ENCODE measurements at regions not wholly inside any gene's neighbourhood (a gene's known extent, or its start where the extent isn't known, plus 50 kb on each side); places are given as distances from the start of the nearest gene placed in this dataset.
"Not testable (repeated sequence)": the region's sequence is repeated elsewhere in the genome, so short reads cannot be mapped to it uniquely, and the experiment has no call there.

DNA sequence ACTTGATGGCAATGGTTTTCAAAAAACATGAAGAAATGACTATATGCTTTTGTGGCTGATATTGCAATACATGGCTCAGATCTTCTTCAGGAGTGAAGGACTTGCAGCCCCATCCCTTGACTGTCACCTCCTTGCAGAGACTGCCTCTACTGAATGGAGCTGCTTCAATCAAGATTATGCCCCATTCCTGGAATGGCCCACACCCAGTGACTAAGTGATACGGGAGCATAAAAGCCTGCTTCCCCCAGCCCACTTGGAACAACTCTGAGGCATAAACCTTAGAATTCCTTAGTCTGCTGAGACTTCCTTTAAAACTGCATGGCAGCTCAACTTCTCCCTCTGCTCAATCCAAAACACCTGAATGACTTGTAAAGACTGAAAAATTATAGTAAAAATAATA, 957.1 kb downstream of the SORCS3 start:
- DNase-seq: no peak

DNA sequence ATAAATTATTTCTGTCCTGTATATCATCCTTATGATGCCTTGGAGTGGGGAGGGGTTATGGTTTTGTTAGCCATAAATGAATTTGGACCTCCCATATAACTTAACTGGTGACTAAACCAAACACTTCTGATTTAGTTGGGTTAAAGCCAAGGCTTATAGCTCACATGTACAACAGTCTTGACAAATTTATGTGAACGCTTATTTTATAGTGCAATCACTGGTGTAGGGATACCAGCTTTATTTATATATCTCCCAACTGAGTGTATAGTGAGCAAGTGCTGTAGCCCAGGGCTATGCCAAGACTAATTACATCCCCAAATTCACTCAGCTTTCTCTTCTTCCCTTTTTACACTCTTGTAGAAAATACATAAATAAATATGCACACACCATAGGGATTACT, 956.2 kb downstream of the SORCS3 start:
- DNase-seq: no peak

DNA sequence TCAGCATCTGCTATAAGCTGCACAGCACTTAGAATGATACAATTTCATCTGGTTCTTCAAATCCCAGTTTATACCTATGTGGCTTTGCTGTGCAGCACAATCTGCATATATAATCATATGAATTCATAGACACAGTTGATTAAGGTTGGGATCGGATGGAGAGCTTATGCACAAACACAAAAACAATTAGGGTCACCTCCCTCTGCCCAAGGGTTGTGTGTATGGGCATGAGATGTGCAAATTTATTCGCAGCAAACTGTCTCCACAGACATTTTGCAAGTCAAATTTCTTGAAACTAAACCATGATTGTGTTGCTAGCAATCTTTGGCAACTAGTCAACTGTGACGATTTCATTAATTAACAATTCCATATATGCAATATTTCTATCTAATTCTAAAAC, 955.7 kb downstream of the SORCS3 start:
- DNase-seq: no peak

DNA sequence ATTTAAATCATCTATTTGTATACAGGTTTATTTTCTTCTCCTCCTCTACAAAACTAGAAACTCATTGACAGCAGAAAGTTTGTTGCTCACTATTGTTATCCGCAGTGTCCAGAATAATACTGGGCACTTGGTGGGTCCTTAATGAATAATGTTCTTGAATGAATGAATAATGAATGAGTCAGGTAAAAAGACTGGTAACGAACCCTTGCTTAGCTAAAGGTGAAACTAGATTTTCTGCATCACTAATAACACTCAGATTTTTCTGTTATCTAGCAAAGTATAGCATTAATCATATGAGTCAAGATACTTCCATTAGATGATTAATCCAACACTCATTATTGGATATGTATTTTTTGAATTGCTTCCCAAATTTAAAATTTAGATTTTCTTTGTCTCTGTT, 953.2 kb downstream of the SORCS3 start:
- DNase-seq: no peak

DNA sequence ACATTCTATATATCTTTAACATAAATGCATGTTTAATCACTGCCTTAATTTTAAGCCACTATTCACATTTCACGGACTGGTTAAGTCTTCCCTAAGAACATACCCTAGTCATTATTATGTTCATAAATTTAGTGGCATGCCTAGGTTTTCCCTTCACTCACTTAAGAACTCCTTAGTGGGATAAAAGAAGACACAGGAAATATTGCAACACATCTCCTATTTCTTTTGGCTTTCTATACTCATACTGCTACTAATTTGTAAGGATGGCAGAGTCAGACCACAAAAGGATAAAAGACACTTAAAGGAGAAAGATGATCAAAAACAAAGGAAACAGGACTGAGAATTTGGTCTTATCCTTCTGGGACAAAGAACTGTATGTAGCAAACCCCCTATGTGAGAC, 951.4 kb downstream of the SORCS3 start:
- DNase-seq: no peak

DNA sequence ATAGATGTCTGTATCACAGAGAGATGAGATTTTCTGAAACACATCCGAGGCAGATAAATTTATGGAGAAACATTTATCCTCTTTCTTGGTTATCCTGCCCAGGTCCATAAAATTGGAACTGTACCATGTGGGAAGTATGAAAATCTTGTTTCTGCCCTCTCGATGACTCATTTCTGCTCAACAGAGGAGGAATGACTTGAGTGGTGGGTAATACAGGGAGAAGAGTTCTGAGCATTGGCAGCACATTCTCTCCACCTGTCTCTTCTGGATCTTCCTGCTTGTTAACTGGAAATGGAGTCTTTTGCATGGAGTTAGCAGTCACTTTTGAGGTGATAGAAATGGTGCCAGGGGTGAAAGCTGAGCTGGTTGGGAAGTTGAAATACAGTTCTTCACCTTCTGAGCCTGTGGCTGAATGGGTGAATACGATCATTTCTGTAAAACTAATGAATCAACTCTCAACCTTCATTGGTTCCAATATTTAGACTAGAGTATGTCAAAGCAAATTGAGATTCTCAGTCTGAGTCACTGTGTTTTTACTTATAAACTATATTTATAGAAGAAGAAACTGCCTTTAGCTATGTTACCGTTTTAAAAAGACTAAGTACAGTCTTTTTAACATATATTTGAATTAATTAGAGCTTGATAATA, 945.5 kb downstream of the SORCS3 start:
- no peak for DNase-seq

DNA sequence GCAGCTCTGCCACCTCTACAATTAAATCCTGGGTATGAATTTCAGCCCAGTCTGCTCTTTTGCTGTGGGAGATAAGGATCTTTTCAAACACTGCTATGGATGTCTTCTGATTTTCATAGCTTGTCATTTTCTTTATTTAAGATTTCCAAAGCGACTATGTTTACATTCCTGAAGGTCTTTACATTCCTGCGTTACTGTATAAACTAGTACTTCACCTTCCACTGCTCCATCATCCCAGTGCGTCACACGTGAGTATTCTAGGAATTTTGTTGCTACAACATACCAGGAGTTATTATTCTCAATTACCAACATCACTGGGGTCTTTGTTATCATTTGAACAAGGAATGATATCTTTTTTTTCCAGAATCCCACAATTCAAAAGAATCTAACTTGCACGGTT, 944.7 kb downstream of the SORCS3 start:
- no peak for DNase-seq

DNA sequence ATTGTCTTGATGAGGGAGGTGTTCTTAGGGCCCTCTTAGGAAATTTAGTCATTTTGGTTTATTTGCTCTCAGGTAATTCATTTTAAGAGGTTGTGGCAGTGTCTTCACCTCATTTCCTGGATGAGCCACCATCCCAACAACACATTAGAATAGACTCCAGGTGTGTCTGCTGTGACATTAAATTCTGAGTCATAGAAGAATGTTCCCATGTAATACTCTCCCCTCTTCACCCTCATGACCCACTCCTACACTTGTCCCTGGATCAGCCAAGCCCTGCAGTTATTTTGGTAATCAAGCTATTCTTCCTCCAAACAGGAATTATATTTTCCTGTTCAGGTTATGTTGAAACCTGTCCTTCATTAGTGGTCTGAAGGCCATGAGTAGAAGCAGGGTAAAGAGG, 944.1 kb downstream of the SORCS3 start:
- DNase-seq: no peak

DNA sequence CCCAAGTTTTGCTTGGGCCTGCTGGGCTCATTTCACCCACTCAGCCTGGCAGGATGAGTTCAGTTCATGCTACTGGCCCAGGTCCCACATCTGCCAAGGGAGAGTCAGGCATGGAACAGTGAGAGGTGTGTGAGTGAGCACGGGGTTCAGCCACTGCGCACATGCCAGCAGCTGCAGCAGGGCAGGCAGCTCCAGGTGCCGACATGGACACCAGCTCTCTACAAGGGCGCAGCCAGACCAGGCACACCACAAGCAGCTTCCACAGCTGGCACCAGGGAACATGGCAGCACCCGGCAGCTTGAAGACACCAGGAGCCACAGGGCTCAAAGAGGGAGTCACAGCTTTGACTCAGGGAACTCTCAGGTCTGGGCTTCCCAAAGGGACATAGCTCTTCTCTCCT, 938.0 kb downstream of the SORCS3 start:
- no peak for DNase-seq

DNA sequence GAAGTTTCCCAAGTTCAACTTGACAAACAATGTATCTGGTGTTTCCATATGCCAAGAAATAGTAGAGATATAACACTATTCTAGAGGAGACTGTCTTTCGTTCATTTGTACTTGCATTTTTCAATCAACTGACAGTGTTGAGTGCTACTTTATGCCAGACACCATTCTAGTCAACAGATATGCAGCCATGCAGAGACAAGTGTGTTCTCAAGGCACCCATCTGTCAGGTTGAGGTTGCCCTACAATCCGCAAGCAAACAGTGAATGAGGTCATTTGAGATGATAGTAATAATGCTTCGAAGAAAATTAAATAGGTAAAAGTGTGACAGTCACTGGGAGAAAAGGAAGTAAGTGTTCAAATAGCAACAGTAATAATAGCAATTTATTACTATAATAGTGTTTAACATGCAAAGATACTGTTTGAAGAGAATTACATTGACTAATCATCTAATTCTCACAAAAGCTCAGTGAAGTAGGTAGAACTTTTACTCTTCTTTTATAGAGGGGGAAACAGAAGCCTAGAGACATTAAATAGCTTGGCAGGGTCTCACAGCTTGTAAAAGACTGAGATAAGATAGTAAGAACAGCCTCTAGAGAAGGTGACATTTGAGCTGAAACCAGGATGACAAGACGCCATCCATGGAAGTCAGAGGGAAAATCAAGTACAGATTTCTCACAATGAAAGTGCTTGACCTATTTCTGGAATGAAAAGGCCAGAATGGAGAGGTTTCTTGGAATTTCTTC, 936.9 kb downstream of the SORCS3 start:
- no peak for DNase-seq

DNA sequence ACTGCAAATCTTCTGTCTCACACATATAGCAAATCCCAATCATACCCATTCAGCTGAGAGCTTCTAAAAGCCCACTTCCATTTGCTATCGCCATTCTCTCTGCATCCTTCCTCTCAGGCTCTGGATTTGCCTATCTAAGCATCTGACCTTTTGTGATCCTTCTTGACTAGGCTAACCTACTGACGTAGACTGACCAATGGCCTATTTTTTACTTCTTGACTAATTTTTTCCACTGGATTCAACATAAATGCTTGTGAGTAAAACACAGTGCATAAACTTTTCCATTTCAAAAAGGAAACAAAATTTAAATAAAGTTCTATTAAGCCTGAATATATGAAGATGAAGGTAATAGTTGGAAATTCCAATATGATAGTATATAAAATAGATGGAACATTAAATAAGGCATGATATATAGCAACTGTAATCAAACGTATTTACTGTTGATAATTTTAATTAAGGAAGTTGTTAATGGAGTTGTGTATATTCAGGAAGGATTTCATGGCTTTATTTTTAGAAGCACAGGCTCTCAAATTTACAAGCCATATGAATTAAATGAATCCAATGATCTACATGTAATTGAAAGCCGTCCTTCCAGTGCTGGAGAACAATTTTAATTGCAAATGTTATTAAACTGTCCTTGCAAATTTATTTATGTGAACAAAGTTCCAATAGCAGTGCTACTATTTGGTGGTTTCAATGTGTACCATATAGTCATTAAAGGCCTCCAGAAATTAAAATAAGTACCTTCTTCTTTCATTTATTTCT, 918.4 kb downstream of the SORCS3 start:
- no peak for DNase-seq

DNA sequence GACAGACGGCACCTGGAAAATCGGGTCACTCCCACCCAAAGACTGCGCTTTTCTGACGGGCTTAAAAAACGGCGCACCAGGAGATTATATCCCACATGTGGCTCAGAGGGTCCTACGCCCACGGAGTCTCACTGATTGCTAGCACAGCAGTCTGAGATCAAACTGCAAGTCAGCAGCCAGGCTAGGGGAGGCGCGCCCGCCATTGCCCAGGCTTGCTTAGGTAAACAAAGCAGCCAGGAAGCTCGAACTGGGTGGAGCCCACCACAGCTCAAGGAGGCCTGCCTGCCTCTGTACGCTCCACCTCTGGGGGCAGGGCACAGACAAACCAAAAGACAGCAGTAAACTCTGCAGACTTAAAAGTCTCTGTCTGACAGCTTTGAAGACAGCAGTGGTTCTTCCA, 909.4 kb downstream of the SORCS3 start:
- not testable (repeated sequence) for DNase-seq

DNA sequence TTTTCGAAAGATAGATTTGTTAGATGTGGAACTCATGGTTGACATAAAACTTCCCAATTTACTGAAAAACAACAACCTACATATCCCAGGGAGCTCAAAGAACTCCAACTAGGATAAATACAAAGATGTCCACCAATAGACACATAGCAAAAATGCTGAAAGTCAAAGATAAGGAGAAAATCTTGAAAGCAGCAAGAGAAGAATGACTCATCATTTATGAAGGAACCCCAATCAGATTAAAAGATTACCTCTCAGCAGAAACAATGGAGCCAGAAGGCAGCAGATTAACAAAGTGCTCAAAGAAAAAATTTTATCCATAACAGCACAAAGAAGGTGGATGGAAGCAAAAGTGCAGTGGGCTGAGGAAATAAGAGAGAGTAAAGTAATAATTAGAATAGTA, 908.6 kb downstream of the SORCS3 start:
- no peak for DNase-seq

DNA sequence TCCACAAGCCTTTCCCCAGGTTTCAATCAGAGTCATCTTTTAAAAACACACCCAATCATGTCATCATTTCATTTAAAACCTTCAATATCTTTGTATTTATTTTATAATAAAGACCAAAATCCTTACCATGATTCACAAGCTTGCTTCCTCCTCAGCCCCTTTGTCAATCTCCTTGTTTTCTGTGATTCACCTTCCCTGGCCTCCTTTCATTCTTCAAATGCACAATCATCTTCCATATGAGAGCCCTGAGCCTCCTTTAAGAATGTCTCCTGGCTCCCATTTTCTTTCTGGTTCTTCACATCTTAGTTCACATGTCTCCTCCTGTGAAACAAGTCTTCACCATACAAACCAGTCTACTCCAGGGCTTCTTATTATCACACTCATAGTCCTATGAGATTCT, 904.0 kb downstream of the SORCS3 start:
- DNase-seq: no peak

DNA sequence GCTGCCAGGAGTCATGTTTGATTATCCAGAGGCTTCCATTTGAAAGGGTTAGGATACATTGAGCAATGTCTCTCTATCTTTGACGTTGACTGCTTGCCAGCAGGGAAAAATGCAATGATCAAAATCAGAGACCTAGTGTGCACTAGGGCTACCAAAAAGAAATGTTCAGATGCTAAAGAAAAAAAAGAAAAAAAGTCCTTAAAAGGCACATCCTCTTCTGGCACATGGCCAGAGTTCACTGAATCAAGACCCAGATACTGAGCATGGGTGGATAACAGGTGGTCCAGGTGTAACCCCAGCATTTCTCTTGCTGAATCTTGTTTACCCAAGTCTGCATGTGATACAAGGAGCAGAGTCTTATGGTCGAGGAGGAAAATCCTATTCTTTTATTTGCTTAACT, 899.3 kb downstream of the SORCS3 start:
- no peak for DNase-seq

DNA sequence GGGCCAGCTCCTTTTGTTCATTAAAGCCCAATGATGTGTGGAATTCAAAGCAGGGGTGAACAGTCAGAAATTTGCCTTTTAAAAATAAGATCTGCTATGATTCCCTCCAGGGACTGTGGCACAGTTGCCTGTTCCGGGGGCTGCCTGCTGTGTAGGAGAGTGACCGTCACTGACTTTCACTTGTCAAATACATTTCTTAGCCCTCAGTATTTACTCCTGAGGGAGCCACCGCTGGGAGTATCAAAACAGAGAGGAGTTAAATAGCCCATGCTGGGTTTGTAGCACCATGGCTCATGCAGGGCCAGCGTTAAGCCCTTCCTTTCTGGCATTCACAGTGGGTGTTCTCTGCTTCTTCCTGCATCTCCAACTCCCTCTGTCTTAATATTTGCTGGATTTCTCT, 897.8 kb downstream of the SORCS3 start:
- no peak for DNase-seq

DNA sequence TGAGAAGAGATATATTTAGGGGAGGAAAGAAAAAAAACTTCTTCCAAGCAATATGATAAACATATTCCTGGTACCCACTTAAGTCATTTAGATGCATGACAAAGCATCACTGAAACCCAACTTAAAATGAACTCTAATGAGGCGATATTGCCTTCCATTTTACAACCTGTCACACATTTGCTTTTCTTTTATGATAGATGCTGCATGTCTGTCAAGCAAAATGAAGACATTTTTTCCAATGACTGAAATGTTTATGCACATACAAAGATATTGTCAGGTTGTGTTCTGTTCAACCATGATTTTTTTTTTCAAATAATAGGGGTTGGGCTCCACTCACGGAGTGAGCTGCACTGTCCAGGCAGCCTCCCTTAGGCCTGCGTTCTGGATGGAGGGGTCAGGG, 894.4 kb downstream of the SORCS3 start:
- DNase-seq: no peak

DNA sequence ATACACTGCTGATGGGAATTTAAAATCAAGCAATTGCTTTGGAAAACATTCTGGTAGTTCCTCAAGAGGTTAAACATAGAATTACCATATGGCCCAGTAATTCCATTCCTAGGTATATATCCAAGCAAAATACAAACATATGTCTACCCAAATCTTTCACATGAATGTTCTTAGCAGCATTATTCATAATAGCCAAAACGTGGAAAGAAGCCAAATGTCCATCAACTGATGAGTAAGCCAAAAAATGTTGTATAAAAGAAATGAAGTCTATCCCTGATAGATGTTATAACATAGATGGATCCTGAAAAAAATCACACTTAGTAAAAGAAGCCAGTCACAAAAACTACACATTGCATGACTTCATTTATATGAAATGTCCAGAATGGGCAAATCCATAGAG, 893.0 kb downstream of the SORCS3 start:
- no peak for DNase-seq

DNA sequence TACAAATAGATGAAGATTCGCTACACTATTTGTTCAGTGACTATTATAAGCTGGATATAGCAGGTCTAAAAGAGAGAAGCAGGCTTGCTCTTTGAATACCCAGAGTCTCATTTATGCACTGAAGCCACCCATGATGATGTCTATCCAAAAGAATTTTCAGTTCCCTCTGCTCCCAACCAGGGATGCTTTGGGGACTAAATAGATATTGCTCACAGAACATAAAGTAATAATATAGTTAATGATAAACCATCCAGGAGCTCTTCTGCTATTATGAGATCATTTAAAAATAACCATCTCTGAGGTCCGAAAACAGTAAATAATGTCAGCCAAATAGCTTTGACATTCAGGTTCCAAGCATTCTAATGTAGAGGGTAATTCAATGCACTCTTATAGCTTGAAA, 875.4 kb downstream of the SORCS3 start:
- DNase-seq: no peak

DNA sequence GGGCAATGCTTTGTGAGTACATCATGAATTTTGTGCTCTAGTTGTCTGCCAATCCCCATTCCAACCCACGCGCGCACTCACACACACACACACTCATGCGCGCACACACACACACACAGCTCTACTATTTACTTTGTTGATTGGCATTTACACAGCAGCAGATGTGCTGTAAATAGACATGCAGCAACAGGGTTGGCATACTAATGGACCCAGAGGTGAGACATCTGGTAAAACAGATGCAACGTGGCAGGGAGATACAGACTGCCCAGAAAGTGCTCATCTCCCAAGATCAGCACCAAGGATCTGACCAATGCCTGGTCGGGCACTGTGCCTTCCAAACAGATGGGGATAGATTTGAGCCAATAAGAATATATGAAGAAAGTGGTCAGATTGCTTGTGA, 873.0 kb downstream of the SORCS3 start:
- no peak for DNase-seq

DNA sequence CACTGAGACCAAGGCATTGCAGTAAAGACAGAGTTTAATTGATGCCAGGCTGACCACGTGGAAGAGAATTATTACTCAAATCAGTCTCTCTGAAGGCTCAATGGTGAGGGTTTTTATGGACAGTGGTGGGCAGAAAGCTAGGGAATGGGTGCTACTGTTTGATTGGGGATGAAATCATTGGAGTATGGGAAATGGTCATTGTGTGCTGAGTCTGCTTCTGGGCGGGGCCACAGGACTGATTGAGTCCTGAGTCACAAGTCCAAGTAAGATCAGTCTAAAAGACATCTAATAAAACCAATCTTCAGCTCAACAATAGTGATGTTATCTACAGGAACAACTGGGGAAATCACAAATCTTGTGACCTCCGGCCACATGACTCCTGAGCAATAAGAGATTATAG, 868.4 kb downstream of the SORCS3 start:
- no peak for DNase-seq

DNA sequence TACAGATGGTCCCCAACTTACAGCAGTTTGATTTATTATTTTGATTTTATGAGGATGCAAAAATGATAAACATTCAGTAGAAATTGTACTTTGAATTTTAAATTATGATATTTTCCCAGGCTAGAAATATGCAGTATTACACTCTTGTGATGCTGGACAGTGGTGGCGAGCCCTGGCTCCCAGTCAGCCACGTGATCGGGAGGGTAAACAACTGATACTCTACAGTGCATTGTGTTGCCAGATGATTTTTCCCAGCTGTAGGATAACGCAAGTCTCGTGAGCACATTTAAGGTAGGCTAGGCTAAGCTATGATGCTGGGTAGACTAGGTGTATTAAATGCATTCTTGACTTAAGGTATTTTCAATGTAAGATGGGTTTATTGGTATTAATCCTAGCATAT, 865.2 kb downstream of the SORCS3 start:
- no peak for DNase-seq

DNA sequence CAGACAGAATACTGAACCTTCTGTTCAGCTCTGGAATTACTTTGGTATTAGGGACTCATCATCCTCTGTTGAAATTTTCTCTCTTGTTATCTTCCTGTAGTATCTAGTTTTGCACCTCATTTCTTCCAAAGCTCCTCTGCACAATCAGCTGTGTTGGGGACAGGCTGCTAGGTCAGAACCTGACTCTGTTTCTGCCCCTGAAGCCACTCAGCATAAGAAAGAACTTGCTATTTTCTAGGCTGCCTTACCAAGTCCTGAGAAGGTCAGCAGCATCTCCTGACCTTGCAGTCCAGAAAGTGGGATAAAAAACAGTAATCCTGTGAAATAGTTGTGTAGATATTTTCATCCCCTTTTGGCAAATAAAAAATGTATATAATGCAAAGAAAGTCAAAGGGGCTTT, 862.6 kb downstream of the SORCS3 start:
- no peak for DNase-seq

DNA sequence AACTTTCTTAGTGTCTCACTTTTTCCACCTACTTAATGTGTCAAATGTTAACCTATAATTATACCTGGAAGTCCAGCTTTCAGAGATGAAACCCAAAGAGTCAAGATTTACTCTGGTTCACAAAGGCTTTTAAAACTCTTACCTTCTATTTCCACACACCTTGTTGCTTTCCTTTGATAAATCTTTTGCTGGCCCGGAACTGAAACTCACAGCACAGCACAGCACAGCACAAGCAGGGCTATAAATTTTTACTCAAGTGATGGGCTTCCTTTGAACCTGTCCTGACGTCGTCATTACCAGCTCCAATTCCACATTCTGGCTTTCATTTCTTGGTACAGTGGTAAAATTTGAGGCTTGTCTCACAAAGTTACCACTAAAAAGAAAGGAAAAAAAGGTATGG, 861.0 kb downstream of the SORCS3 start:
- DNase-seq: no peak

Measured in NCI-H146 (cell line).